ENCODE measurements at regions not wholly inside any gene's neighbourhood (a gene's known extent, or its start where the extent isn't known, plus 50 kb on each side); places are given as distances from the start of the nearest gene placed in this dataset.

- H3K4me3 ChIP-seq (ENCODE audit: insufficient read depth, low read depth, low read length) = no peak overlapping the region
- H3K4me1 ChIP-seq (ENCODE audit: insufficient read depth, low read length) = peaks cover 28% of the 10 kb centered on the region
- FAIRE-seq (no peak), DNase-seq (ENCODE audit: low read depth) (no peak)
- peaks cover 16% of the 10 kb centered on the region for H3K27me3 Mint-ChIP-seq (ENCODE audit: low read depth, unreplicated experiment)
- no peaks in the 10 kb centered on the region for H3K27me3 ChIP-seq (ENCODE audit: insufficient read depth, low read length)
- no peak for TF ChIP-seq EZH2 (IDR thresholded peaks at IDR 0.05; ENCODE audit: insufficient read depth, low read length)
- TF ChIP-seq, protein P1, sequence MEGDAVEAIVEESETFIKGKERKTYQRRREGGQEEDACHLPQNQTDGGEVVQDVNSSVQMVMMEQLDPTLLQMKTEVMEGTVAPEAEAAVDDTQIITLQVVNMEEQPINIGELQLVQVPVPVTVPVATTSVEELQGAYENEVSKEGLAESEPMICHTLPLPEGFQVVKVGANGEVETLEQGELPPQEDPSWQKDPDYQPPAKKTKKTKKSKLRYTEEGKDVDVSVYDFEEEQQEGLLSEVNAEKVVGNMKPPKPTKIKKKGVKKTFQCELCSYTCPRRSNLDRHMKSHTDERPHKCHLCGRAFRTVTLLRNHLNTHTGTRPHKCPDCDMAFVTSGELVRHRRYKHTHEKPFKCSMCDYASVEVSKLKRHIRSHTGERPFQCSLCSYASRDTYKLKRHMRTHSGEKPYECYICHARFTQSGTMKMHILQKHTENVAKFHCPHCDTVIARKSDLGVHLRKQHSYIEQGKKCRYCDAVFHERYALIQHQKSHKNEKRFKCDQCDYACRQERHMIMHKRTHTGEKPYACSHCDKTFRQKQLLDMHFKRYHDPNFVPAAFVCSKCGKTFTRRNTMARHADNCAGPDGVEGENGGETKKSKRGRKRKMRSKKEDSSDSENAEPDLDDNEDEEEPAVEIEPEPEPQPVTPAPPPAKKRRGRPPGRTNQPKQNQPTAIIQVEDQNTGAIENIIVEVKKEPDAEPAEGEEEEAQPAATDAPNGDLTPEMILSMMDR (IDR thresholded peaks at IDR 0.05; ENCODE audit: insufficient read depth, low read depth, low read length) = no peak
- H3K9me3 ChIP-seq (ENCODE audit: insufficient read depth, low read depth, low read length) = no peaks in the 10 kb centered on the region
- no peaks in the 10 kb centered on the region for H3K36me3 ChIP-seq (ENCODE audit: insufficient read depth, low read length)
- no peaks in the 10 kb centered on the region for H4K20me1 ChIP-seq (ENCODE audit: insufficient read depth, low read length)
- no peak overlapping the region for H3K27ac ChIP-seq (ENCODE audit: low read depth, low read length)
- H3K9me3 Mint-ChIP-seq (ENCODE audit: unreplicated experiment) = peaks cover 7% of the 10 kb centered on the region
- peaks cover 6% of the 10 kb centered on the region for H3K4me1 Mint-ChIP-seq (ENCODE audit: low read depth, unreplicated experiment)
- H3K4me2 ChIP-seq (ENCODE audit: low read length) = no peak overlapping the region
- H3K36me3 Mint-ChIP-seq (ENCODE audit: low read depth, unreplicated experiment) = no peaks in the 10 kb centered on the region
- no peak overlapping the region for H3K4me3 Mint-ChIP-seq (ENCODE audit: unreplicated experiment)
- H3K9ac ChIP-seq (ENCODE audit: low read length) = no peak overlapping the region
- H2AFZ ChIP-seq (ENCODE audit: low read depth, low read length) = no peak overlapping the region
- H3K27ac Mint-ChIP-seq (ENCODE audit: unreplicated experiment) = no peak overlapping the region
- no peaks in the 10 kb centered on the region for H3K79me2 ChIP-seq (ENCODE audit: insufficient read depth, low read length)
Measured at GRCh38 chr15:100708916-100709315, 106.5 kb downstream of the ASB7 start.

DNA sequence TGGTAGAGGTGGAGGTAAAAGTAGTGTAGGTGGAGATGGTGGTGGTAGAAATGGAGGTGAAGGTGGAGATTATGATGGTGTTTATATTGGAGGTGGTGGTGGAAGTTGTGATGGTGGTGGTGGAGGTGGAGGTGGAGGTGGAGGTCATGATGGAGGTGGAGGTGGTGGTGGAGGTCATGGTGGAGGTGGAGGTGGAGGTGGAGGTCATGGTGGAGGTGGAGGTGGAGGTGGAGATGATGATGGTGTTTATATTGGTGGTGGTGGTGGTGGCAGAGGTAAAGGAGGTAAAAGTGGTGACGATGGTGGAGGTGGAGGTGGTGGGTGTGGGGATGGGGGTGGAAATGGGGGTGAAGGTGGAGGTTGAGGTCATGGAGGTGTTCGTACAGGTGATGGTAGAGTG, 107.8 kb downstream of the ASB7 start:
- DNase-seq (ENCODE audit: low read depth) = no peak
- Histone ChIP-seq H4K20me1 (ENCODE audit: insufficient read depth, low read length) (no peaks in the 10 kb centered on the region), H3K9ac (ENCODE audit: low read length) (no peak overlapping the region), H3K4me3 (ENCODE audit: insufficient read depth, low read depth, low read length) (no peak overlapping the region), H3K27ac (ENCODE audit: low read depth, low read length) (no peak overlapping the region), H3K36me3 (ENCODE audit: insufficient read depth, low read length) (no peaks in the 10 kb centered on the region), H3K79me2 (ENCODE audit: insufficient read depth, low read length) (no peaks in the 10 kb centered on the region), H3K9me3 (ENCODE audit: insufficient read depth, low read depth, low read length) (no peaks in the 10 kb centered on the region), H3K4me1 (ENCODE audit: insufficient read depth, low read length) (peaks cover 18% of the 10 kb centered on the region), H3K27me3 (ENCODE audit: insufficient read depth, low read length) (no peaks in the 10 kb centered on the region), H3K4me2 (ENCODE audit: low read length) (no peak overlapping the region), H2AFZ (ENCODE audit: low read depth, low read length) (no peak overlapping the region)
- Mint-ChIP-seq H3K27me3 (ENCODE audit: low read depth, unreplicated experiment) (peaks cover 16% of the 10 kb centered on the region), H3K4me3 (ENCODE audit: unreplicated experiment) (no peak overlapping the region), H3K4me1 (ENCODE audit: low read depth, unreplicated experiment) (peaks cover 6% of the 10 kb centered on the region), H3K27ac (ENCODE audit: unreplicated experiment) (no peak overlapping the region), H3K9me3 (ENCODE audit: unreplicated experiment) (peaks cover 7% of the 10 kb centered on the region), H3K36me3 (ENCODE audit: low read depth, unreplicated experiment) (no peaks in the 10 kb centered on the region)
- TF ChIP-seq EZH2 (IDR thresholded peaks at IDR 0.05; ENCODE audit: insufficient read depth, low read length) = no peak
- TF ChIP-seq, protein P1 (IDR thresholded peaks at IDR 0.05; ENCODE audit: insufficient read depth, low read depth, low read length) = no peak
- FAIRE-seq = no peak

- Histone ChIP-seq H3K4me3 (ENCODE audit: insufficient read depth, low read depth, low read length) (no peak overlapping the region), H3K4me1 (ENCODE audit: insufficient read depth, low read length) (peaks cover 18% of the 10 kb centered on the region), H3K4me2 (ENCODE audit: low read length) (no peak overlapping the region), H3K79me2 (ENCODE audit: insufficient read depth, low read length) (no peaks in the 10 kb centered on the region), H3K27ac (ENCODE audit: low read depth, low read length) (no peak overlapping the region), H3K36me3 (ENCODE audit: insufficient read depth, low read length) (no peaks in the 10 kb centered on the region), H2AFZ (ENCODE audit: low read depth, low read length) (no peak overlapping the region), H3K27me3 (ENCODE audit: insufficient read depth, low read length) (no peaks in the 10 kb centered on the region), H3K9ac (ENCODE audit: low read length) (no peak overlapping the region), H4K20me1 (ENCODE audit: insufficient read depth, low read length) (no peaks in the 10 kb centered on the region), H3K9me3 (ENCODE audit: insufficient read depth, low read depth, low read length) (no peaks in the 10 kb centered on the region)
- H3K9me3 Mint-ChIP-seq (ENCODE audit: unreplicated experiment) = peaks cover 7% of the 10 kb centered on the region
- DNase-seq (ENCODE audit: low read depth) (no peak), FAIRE-seq (no peak)
- TF ChIP-seq, protein P1 (IDR thresholded peaks at IDR 0.05; ENCODE audit: insufficient read depth, low read depth, low read length) = no peak
- TF ChIP-seq EZH2 (IDR thresholded peaks at IDR 0.05; ENCODE audit: insufficient read depth, low read length) = no peak
- no peak overlapping the region for H3K27ac Mint-ChIP-seq (ENCODE audit: unreplicated experiment)
- peaks cover 6% of the 10 kb centered on the region for H3K4me1 Mint-ChIP-seq (ENCODE audit: low read depth, unreplicated experiment)
- peaks cover 16% of the 10 kb centered on the region for H3K27me3 Mint-ChIP-seq (ENCODE audit: low read depth, unreplicated experiment)
- H3K4me3 Mint-ChIP-seq (ENCODE audit: unreplicated experiment) = no peak overlapping the region
- H3K36me3 Mint-ChIP-seq (ENCODE audit: low read depth, unreplicated experiment) = no peaks in the 10 kb centered on the region
Measured at GRCh38 chr15:100710744-100711515, 108.5 kb downstream of the ASB7 start.
